ENCODE measurements at regions not wholly inside any gene's neighbourhood (a gene's known extent, or its start where the extent isn't known, plus 50 kb on each side); places are given as distances from the start of the nearest gene placed in this dataset.

DNA sequence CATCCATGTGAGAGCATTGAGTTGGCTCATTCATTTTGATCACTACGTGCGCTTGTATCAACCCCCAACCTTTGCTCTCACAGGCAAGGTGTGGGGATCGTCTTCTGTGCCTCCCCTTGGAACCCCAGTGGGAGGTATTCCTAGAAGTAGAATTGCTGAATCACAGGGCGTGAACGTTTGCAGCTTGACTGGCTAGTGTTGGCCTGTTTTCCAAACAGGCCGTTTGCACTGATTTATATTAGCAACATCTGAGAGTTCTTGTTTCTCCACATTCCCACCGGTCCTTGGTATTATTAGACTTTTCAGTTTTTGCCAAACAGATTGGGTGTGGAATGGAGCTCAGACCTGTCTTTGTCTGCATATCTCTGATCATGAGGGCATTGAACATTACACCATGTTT lies 288.6 kb upstream of the PWP1 start:
- TF ChIP-seq, protein P1, sequence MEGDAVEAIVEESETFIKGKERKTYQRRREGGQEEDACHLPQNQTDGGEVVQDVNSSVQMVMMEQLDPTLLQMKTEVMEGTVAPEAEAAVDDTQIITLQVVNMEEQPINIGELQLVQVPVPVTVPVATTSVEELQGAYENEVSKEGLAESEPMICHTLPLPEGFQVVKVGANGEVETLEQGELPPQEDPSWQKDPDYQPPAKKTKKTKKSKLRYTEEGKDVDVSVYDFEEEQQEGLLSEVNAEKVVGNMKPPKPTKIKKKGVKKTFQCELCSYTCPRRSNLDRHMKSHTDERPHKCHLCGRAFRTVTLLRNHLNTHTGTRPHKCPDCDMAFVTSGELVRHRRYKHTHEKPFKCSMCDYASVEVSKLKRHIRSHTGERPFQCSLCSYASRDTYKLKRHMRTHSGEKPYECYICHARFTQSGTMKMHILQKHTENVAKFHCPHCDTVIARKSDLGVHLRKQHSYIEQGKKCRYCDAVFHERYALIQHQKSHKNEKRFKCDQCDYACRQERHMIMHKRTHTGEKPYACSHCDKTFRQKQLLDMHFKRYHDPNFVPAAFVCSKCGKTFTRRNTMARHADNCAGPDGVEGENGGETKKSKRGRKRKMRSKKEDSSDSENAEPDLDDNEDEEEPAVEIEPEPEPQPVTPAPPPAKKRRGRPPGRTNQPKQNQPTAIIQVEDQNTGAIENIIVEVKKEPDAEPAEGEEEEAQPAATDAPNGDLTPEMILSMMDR (conservative IDR thresholded peaks at IDR 0.05 in 1 of 2, IDR thresholded peaks at IDR 0.05 in 1 of 2; ENCODE audit: low read depth in 1 of 2, low read length in 2 of 2) = no peak
- TF ChIP-seq EZH2 (IDR thresholded peaks at IDR 0.05; ENCODE audit: low read length, missing control alignments) = no peak

Measured in fibroblast of lung (primary cell).